Stomach (tissue), 8 donors: ENCODE measurements at regions not wholly inside any gene's neighbourhood (a gene's known extent, or its start where the extent isn't known, plus 50 kb on each side); places are given as distances from the start of the nearest gene placed in this dataset.

ENCODE experiments used
- DNase-seq, 2 donors: peaks; one replicate each; pipeline versions ENCODE4 v3.0.0 to v3.0.0-alpha.2; 2013 to 2019
- H3K27ac ChIP-seq, 5 donors: fragments of 200-600 bp in 4 of 5; sonication (generic) in 4 of 5; one replicate each; pipeline ENCODE4 v1.5.1; 2013 to 2019; ENCODE audit warnings: mild to moderate bottlenecking in 1 of 5, moderate library complexity in 1 of 5
- H3K27me3 ChIP-seq, 3 donors: fragments of 200-600 bp; sonication (generic); one replicate each; pipeline ENCODE4 v1.5.1; 2017 to 2019; ENCODE audit warnings: mixed run types in 1 of 3
- H3K36me3 ChIP-seq, 4 donors: fragments of 200-600 bp; sonication (generic); 1 replicate in 3 of 4; 2 replicates in 1 of 4; pipeline ENCODE4 v1.5.1; 2016 to 2019
- H3K4me1 ChIP-seq, 4 donors: fragments of 200-600 bp; sonication (generic); one replicate each; pipeline ENCODE4 v1.5.1; 2016 to 2019
- H3K4me3 ChIP-seq, 4 donors: fragments of 200-600 bp; sonication (generic) in 3 of 4; one replicate each; pipeline ENCODE4 v1.5.1; 2016 to 2019; ENCODE audit warnings: mild to moderate bottlenecking in 1 of 4
- H3K9me3 ChIP-seq, 4 donors: fragments of 200-600 bp; sonication (generic); one replicate each; pipeline ENCODE4 v1.5.1; 2016 to 2019
- CTCF ChIP-seq, 7 experiments: fragments of 450-650 bp in 4 of 7; fragments of 200-600 bp in 3 of 7; sonication (generic) in 3 of 7; IDR thresholded peaks; one replicate each; pipeline ENCODE4 v1.5.1; 2016 to 2019; ENCODE audit warnings: antibody characterized with exemption in 7 of 7, control low read depth in 2 of 7, mild to moderate bottlenecking in 1 of 7
- EP300 ChIP-seq: sonication (generic); formaldehyde crosslinking; IDR thresholded peaks from one replicate; pipeline ENCODE4 v1.6.1; 2017; ENCODE audit warnings: antibody characterized with exemption
- POLR2A ChIP-seq, 4 donors: fragments of 450-650 bp; IDR thresholded peaks; one replicate each; pipeline ENCODE4 v1.6.1; 2016; ENCODE audit warnings: antibody characterized with exemption in 4 of 4, control low read depth in 2 of 4, mild to moderate bottlenecking in 1 of 4, moderate library complexity in 1 of 4
- POLR2AphosphoS5 ChIP-seq, 3 donors: sonication (generic); formaldehyde crosslinking; IDR thresholded peaks; one replicate each; pipeline ENCODE4 v1.6.1; 2016; ENCODE audit warnings: antibody characterized with exemption in 3 of 3
- WGBS, 5 donors: extraction: QIAGEN DNeasy Blood & Tissue Kit in 3 of 5; methylation state at CpG; one replicate each; pipeline versions ENCODE4 v1.1.5 to v1.1.7; 2013 to 2018; 5-methylcytosine and 5-hydroxymethylcytosine counted together
- intact Hi-C: fragments of 100-400 bp; cut with DNase I; formaldehyde crosslinking; loops from one replicate; pipeline ENCODE4 v1.15.1; 2023; ENCODE audit warnings: low total_unique reads
- donor health status: healthy with polysubstance abuse.
- donor health status: Bipolar disorder and iron deficiency.
- donor health status: healthy.

GRCh38 chr4:62475596-62475995 is 1275.5 kb downstream of the ADGRL3 start:
- no peak for DNase-seq
- WGBS, 5 donors, result 40 to 75% (median 45%) methylated on average over 2 of the region's 2 CpGs
- intact Hi-C loops, result no loop called here

GRCh38 chr4:62474802-62475201 is 1274.7 kb downstream of the ADGRL3 start:
- intact Hi-C loops, result no loop called here
- no peaks in the 10 kb centered on the region for H3K9me3 ChIP-seq
- 81 to 94% (median 91%) methylated on average over 3 of the region's 3 CpGs for WGBS, 5 donors
- no peak for TF ChIP-seq CTCF (IDR thresholded peaks at IDR 0.05)
- no peak for TF ChIP-seq POLR2A (IDR thresholded peaks at IDR 0.05)
- no peak for TF ChIP-seq EP300
- no peak for TF ChIP-seq POLR2AphosphoS5 (IDR thresholded peaks at IDR 0.05)
- H3K4me1 ChIP-seq, result no peaks in the 10 kb centered on the region
- DNase-seq, result no peak
- no peaks in the 10 kb centered on the region for H3K36me3 ChIP-seq
- H3K27ac ChIP-seq, result no peak overlapping the region
- no peak overlapping the region for H3K4me3 ChIP-seq
- no peaks in the 10 kb centered on the region for H3K27me3 ChIP-seq

More at GRCh38 chr4:62475596-62475995, 1275.5 kb downstream of the ADGRL3 start:
- Histone ChIP-seq H3K4me1 (no peaks in the 10 kb centered on the region), H3K4me3 (no peak overlapping the region), H3K27me3 (no peaks in the 10 kb centered on the region), H3K36me3 (no peaks in the 10 kb centered on the region), H3K9me3 (no peaks in the 10 kb centered on the region), H3K27ac (no peak overlapping the region)
- no peak for TF ChIP-seq EP300
- no peak for TF ChIP-seq POLR2AphosphoS5 (IDR thresholded peaks at IDR 0.05)
- TF ChIP-seq POLR2A (IDR thresholded peaks at IDR 0.05), result no peak
- no peak for TF ChIP-seq CTCF (IDR thresholded peaks at IDR 0.05)

- no peak overlapping the region for H3K27ac ChIP-seq
- H3K4me3 ChIP-seq, result no peak overlapping the region
- intact Hi-C loops, result no loop called here
- 88 to 96% (median 93%) methylated on average over 1 of the region's 1 CpG for WGBS, 5 donors
- no peak for DNase-seq
- TF ChIP-seq EP300 (no peak), POLR2AphosphoS5 (IDR thresholded peaks at IDR 0.05) (no peak)
- H3K9me3 ChIP-seq, result no peaks in the 10 kb centered on the region
- H3K27me3 ChIP-seq, result no peaks in the 10 kb centered on the region
- no peaks in the 10 kb centered on the region for H3K36me3 ChIP-seq
- H3K4me1 ChIP-seq, result no peaks in the 10 kb centered on the region
These were observed 1270.9 kb downstream of the ADGRL3 start for GRCh38 chr4:62471021-62471420.

GRCh38 chr4:62470421-62470983 is 1270.4 kb downstream of the ADGRL3 start:
- DNase-seq, result no peak
- Histone ChIP-seq H3K4me3 (no peak overlapping the region), H3K27ac (no peak overlapping the region), H3K9me3 (no peaks in the 10 kb centered on the region), H3K36me3 (no peaks in the 10 kb centered on the region), H3K27me3 (no peaks in the 10 kb centered on the region), H3K4me1 (no peaks in the 10 kb centered on the region)
- intact Hi-C loops, result no loop called here
- 89 to 95% (median 93%) methylated on average over 11 to 13 of the region's 13 CpGs for WGBS, 5 donors
- no peak for TF ChIP-seq EP300
- no peak for TF ChIP-seq POLR2AphosphoS5 (IDR thresholded peaks at IDR 0.05)
- no peak for TF ChIP-seq POLR2A (IDR thresholded peaks at IDR 0.05)
- no peak for TF ChIP-seq CTCF (IDR thresholded peaks at IDR 0.05)

GRCh38 chr4:62470020-62470419 is 1269.9 kb downstream of the ADGRL3 start:
- intact Hi-C loops, result no loop called here
- TF ChIP-seq POLR2AphosphoS5 (IDR thresholded peaks at IDR 0.05) (no peak), POLR2A (IDR thresholded peaks at IDR 0.05) (no peak), CTCF (IDR thresholded peaks at IDR 0.05) (no peak), EP300 (no peak)
- H3K4me1 ChIP-seq, result no peaks in the 10 kb centered on the region
- no peak for DNase-seq
- H3K27me3 ChIP-seq, result no peaks in the 10 kb centered on the region
- WGBS, 5 donors, result 79 to 86% (median 85%) methylated on average over 3 to 6 of the region's 6 CpGs
- H3K27ac ChIP-seq, result no peak overlapping the region
- no peaks in the 10 kb centered on the region for H3K36me3 ChIP-seq
- no peak overlapping the region for H3K4me3 ChIP-seq
- H3K9me3 ChIP-seq, result no peaks in the 10 kb centered on the region
